ENCODE measurements at regions not wholly inside any gene's neighbourhood (a gene's known extent, or its start where the extent isn't known, plus 50 kb on each side); places are given as distances from the start of the nearest gene placed in this dataset.

GRCh38 chr4:43238585-43238984 is 346.1 kb downstream of the GRXCR1 start:
- no peak for TF ChIP-seq CTCF (IDR thresholded peaks at IDR 0.05; ENCODE audit: poor library complexity)
- TF ChIP-seq EZH2 (IDR thresholded peaks at IDR 0.05; ENCODE audit: borderline replicate concordance), result no peak
